ENCODE measurements at regions not wholly inside any gene's neighbourhood (a gene's known extent, or its start where the extent isn't known, plus 50 kb on each side); places are given as distances from the start of the nearest gene placed in this dataset.
"Not testable (repeated sequence)": the region's sequence is repeated elsewhere in the genome, so short reads cannot be mapped to it uniquely, and the experiment has no call there.

GRCh38 chr16:63652091-63652490, 1469.8 kb downstream of the CDH11 start:
- no peak for DNase-seq (ENCODE audit: low spot score)
- no peak for TF ChIP-seq CTCF (IDR thresholded peaks at IDR 0.05)
- no peak for ATAC-seq (ENCODE audit: low FRiP score)

DNA sequence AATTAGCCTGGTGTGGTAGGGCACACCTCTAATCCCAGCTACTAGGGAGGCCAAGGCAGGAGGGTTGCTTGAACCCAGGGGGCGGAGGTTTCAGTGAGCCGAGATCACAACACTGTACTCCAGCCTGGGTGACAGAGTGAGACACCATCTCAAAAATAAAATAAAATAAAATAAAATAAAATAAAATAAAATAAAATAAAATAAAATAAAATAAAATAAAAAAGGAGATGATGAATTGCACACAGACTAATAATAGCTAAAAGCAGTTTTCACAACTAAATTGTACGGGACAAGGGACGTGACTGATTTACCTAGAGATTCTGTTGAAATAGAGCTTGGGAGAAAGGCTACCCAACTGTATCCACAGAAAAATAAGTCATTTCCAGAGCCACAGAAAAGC, 1471.3 kb downstream of the CDH11 start:
- no peak for TF ChIP-seq CTCF (IDR thresholded peaks at IDR 0.05)
- ATAC-seq (ENCODE audit: low FRiP score) (no peak), DNase-seq (ENCODE audit: low spot score) (no peak)

- not testable (repeated sequence) for ATAC-seq (ENCODE audit: low FRiP score)
These were observed 1488.0 kb downstream of the CDH11 start for GRCh38 chr16:63633706-63634445.

GRCh38 chr16:63629272-63629671, 1492.6 kb downstream of the CDH11 start:
- no peak for TF ChIP-seq CTCF (IDR thresholded peaks at IDR 0.05)
- ATAC-seq (ENCODE audit: low FRiP score): no peak
- DNase-seq (ENCODE audit: low spot score): no peak

More at GRCh38 chr16:63633706-63634445, 1488.0 kb downstream of the CDH11 start:
- DNase-seq (ENCODE audit: low spot score): not testable (repeated sequence)

DNA sequence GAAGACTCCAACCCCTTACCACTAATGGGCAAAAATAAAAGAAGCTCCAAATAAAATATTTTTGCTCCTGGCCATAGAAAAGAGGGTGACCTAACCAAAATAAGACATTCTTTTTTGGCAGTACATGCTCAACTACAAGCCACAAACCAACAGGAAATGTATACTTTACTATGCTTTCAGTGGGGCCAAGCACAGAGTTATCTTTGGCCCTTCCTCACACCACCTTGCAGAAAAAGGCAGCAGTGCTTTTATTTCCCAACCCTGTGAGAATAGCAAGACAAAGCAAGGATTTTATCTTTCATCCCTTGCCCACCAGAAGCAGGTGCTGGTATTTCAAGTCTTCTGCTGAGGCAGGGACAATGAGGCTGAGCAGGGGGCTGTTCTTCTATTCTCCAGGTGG, 1493.1 kb downstream of the CDH11 start:
- DNase-seq (ENCODE audit: low spot score) (no peak), ATAC-seq (ENCODE audit: low FRiP score) (no peak)
- TF ChIP-seq CTCF (IDR thresholded peaks at IDR 0.05): no peak

- DNase-seq (ENCODE audit: low spot score) (no peak), ATAC-seq (ENCODE audit: low FRiP score) (no peak)
- TF ChIP-seq CTCF (IDR thresholded peaks at IDR 0.05): no peak
These were observed 1496.7 kb downstream of the CDH11 start for GRCh38 chr16:63625126-63625525.

- no peak for TF ChIP-seq CTCF (IDR thresholded peaks at IDR 0.05)
- no peak for DNase-seq (ENCODE audit: low spot score)
- no peak for ATAC-seq (ENCODE audit: low FRiP score)
These were observed 1498.3 kb downstream of the CDH11 start for GRCh38 chr16:63623551-63624039.

Data from omental fat pad (tissue), 3 donors.